Type B pancreatic cell (in vitro differentiated cells): ENCODE measurements at regions not wholly inside any gene's neighbourhood (a gene's known extent, or its start where the extent isn't known, plus 50 kb on each side); places are given as distances from the start of the nearest gene placed in this dataset.

Experiments used
- DNase-seq: peaks from one replicate; pipeline ENCODE4 v3.0.0; 2021; ENCODE audit warnings: mixed read lengths; ENCODE audit not compliant: unreplicated experiment; ENCODE audit errors: extremely low spot score
- H3K27ac Mint-ChIP-seq: 2 replicates; pipeline ENCODE4 v1.8.0; 2021; ENCODE audit warnings: mild to moderate bottlenecking, mixed read lengths
- H3K27me3 Mint-ChIP-seq: 2 replicates; pipeline ENCODE4 v1.8.0; 2021; ENCODE audit warnings: mixed read lengths
- H3K36me3 Mint-ChIP-seq: 2 replicates; pipeline ENCODE4 v1.8.0; 2021; ENCODE audit warnings: mixed read lengths
- H3K4me1 Mint-ChIP-seq: one replicate; pipeline ENCODE4 v1.8.0; 2021; ENCODE audit warnings: mixed read lengths; ENCODE audit not compliant: unreplicated experiment
- H3K4me3 Mint-ChIP-seq: 2 replicates; pipeline ENCODE4 v1.8.0; 2021; ENCODE audit warnings: mild to moderate bottlenecking, mixed read lengths
- H3K9me3 Mint-ChIP-seq: 2 replicates; pipeline ENCODE4 v1.8.0; 2021; ENCODE audit warnings: mixed read lengths
- TF ChIP-seq, protein P1 (sequence below): fragments of 200-600 bp; sonication (generic); conservative IDR thresholded peaks from 2 replicates; pipeline ENCODE4 v1.5.0; 2021; ENCODE audit warnings: antibody characterized with exemption, mild to moderate bottlenecking

DNA sequence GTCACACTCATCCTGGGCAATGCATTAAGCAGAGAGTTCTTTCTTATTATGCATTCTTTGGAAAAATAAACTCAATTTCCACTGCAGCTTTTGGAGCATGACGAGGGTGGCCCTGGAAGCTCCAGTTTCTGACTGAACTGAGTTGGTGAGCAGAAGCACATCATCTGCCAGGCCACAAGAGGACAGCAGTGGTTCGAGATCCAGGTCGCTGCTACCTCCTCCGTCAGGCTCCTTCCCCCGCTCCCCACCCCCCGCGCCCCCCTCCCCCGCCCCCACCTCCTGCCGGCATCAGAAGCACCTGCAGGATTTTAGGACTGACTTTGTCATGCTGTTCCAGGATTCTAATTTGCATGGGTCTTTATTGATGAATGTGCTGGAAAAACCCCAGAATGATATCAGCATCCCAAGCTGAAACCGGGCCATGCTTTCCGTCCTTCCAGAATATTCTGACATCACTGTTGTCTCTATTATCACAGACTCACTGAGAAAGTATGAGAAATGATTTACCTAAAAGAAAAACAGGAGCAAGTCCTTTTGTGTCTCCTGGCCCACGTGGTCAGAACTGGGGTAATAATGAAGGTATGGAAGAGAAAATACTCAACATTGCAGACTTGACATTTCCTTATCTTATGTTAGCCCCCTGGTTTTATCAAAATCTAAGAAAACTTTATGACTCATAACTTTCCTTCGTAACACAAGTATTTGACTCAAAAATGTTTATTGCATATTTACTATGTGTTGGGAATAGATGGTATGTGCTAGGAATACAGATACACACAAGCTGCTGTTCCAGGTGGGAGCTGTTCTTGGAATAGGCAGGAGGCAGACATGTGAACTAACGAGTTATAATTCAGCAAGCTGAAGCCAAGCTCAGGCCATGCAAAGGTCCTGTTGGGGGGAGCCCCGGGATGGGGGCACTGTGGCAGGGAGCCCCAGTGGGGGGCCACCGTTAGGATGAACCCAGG, 220.2 kb upstream of the EXOC2 start:
- Mint-ChIP-seq H3K27ac (no peak overlapping the region), H3K9me3 (peaks cover 8% of the 10 kb centered on the region), H3K4me1 (peaks cover 4% of the 10 kb centered on the region), H3K36me3 (no peaks in the 10 kb centered on the region), H3K4me3 (no peak overlapping the region), H3K27me3 (peaks cover 21% of the 10 kb centered on the region)
- TF ChIP-seq, protein P1, sequence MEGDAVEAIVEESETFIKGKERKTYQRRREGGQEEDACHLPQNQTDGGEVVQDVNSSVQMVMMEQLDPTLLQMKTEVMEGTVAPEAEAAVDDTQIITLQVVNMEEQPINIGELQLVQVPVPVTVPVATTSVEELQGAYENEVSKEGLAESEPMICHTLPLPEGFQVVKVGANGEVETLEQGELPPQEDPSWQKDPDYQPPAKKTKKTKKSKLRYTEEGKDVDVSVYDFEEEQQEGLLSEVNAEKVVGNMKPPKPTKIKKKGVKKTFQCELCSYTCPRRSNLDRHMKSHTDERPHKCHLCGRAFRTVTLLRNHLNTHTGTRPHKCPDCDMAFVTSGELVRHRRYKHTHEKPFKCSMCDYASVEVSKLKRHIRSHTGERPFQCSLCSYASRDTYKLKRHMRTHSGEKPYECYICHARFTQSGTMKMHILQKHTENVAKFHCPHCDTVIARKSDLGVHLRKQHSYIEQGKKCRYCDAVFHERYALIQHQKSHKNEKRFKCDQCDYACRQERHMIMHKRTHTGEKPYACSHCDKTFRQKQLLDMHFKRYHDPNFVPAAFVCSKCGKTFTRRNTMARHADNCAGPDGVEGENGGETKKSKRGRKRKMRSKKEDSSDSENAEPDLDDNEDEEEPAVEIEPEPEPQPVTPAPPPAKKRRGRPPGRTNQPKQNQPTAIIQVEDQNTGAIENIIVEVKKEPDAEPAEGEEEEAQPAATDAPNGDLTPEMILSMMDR = peak; percentile 57
- DNase-seq = no peak

DNA sequence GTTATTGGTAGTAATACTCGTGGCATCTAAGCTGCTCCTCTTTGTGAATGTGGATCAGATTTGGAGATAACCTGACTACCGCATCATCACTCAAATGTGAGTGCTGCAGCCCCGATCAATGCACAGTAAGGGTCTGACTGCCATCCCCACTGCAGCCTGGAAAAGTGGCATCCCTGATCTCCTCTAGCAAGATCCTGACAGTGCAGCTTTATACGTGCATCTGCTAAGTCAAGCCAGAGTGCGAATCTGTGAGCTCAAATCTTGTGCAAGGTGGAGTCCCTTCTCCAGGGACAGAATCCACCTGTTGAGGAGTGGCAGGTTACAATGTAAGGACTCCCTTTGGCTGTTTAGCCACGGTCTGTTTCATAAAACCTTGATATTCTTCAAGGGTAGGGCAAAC, 215.0 kb upstream of the EXOC2 start:
- H3K4me3 Mint-ChIP-seq = no peak overlapping the region
- TF ChIP-seq, protein P1 = no peak
- no peaks in the 10 kb centered on the region for H3K9me3 Mint-ChIP-seq
- DNase-seq = no peak
- no peaks in the 10 kb centered on the region for H3K36me3 Mint-ChIP-seq
- H3K27ac Mint-ChIP-seq = no peak overlapping the region
- no peaks in the 10 kb centered on the region for H3K4me1 Mint-ChIP-seq
- H3K27me3 Mint-ChIP-seq = peaks cover 23% of the 10 kb centered on the region

DNA sequence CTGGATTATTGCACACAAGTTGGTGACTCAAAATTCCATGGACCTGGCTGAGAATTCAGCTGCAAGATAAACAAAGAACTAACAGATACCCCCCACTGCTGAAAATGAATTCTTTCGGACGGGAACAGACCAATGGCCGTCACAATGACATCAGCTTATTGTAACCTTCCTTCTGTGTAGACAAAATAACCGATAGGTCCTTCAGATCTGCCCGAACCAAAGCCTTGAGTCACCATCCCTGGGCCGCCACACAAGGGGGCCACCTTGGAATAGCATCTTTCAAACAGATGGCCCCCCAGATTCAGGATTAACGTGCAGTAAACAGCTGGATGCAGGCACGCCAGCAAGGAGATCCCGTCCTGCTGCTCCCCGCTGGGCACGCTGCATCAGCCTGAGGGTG, 214.0 kb upstream of the EXOC2 start:
- Mint-ChIP-seq H3K36me3 (no peaks in the 10 kb centered on the region), H3K27ac (no peak overlapping the region), H3K4me1 (no peaks in the 10 kb centered on the region), H3K4me3 (no peak overlapping the region), H3K9me3 (no peaks in the 10 kb centered on the region), H3K27me3 (peaks cover 15% of the 10 kb centered on the region)
- no peak for DNase-seq
- TF ChIP-seq, protein P1 = no peak

DNA sequence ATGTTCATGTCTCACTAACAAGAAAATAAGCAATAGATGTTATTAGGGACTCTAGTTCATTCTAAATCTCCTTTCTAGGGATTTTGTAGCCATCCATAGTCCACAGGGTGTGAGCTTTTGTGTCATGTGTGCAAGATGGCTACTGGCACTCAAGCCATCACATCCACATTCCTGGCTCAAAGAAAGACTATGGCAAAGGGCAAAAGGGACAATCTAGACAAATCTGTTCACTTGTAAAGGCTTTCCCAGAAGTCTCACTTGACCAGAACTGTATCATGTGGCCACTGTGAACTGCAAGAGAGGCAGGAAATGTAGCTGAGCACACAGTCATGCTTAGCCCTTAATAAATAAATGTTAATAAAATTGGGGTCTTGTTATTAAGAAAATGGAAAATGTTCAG, 212.6 kb upstream of the EXOC2 start:
- no peak overlapping the region for H3K4me3 Mint-ChIP-seq
- H3K4me1 Mint-ChIP-seq = no peaks in the 10 kb centered on the region
- H3K9me3 Mint-ChIP-seq = no peaks in the 10 kb centered on the region
- H3K27me3 Mint-ChIP-seq = peaks cover 15% of the 10 kb centered on the region
- TF ChIP-seq, protein P1 = no peak
- no peak overlapping the region for H3K27ac Mint-ChIP-seq
- H3K36me3 Mint-ChIP-seq = no peaks in the 10 kb centered on the region
- no peak for DNase-seq

DNA sequence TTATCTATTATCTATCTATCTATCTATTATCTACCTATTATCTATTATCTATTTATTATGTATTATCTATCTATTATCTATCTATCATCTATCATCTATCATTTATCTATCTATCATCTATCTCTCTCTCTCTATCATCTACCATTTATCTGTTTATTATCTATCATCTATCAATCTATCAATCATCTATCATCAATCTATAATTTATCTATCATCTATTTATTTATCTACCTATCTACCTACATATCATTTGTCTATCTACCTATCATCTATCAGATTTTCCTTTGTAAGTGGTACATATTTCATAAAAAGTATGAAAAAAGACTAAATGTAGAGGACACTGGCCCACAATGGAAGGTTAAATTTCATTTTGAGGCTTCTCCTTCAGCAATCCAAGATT, 212.1 kb upstream of the EXOC2 start:
- DNase-seq = no peak
- TF ChIP-seq, protein P1 = no peak
- Mint-ChIP-seq H3K27me3 (peaks cover 15% of the 10 kb centered on the region), H3K4me3 (no peak overlapping the region), H3K9me3 (no peaks in the 10 kb centered on the region), H3K36me3 (no peaks in the 10 kb centered on the region), H3K27ac (no peak overlapping the region), H3K4me1 (no peaks in the 10 kb centered on the region)
